COLO829 (cell line): ENCODE measurements at regions not wholly inside any gene's neighbourhood (a gene's known extent, or its start where the extent isn't known, plus 50 kb on each side); places are given as distances from the start of the nearest gene placed in this dataset.

Experiments
- DNase-seq: peaks from one replicate; pipeline ENCODE4 v3.0.0; 2012; ENCODE audit warnings: low spot score

GRCh38 chr9:105064248-105065097 is 136.5 kb upstream of the ABCA1 start:
- DNase-seq, result peak; percentile 95

- DNase-seq, result no peak
Measured at GRCh38 chr9:105065098-105066088, 137.4 kb upstream of the ABCA1 start.

- DNase-seq, result no peak
Measured at GRCh38 chr9:105066275-105066865, 138.4 kb upstream of the ABCA1 start.

- no peak for DNase-seq
Measured at GRCh38 chr9:105067895-105068580, 140.1 kb upstream of the ABCA1 start.

- no peak for DNase-seq
Measured at GRCh38 chr9:105069285-105069684, 141.3 kb upstream of the ABCA1 start.

- DNase-seq, result no peak
Measured at GRCh38 chr9:105069696-105070095, 141.7 kb upstream of the ABCA1 start.

- DNase-seq, result no peak
Measured at GRCh38 chr9:105070176-105070575, 142.2 kb upstream of the ABCA1 start.

- no peak for DNase-seq
Measured at GRCh38 chr9:105072476-105072875, 144.5 kb upstream of the ABCA1 start.

GRCh38 chr9:105073147-105073546 is 145.2 kb upstream of the ABCA1 start:
- DNase-seq, result no peak

- no peak for DNase-seq
Measured at GRCh38 chr9:105074491-105074890, 146.5 kb upstream of the ABCA1 start.

- no peak for DNase-seq
Measured at GRCh38 chr9:105076729-105077128, 148.8 kb upstream of the ABCA1 start.

GRCh38 chr9:105079457-105079856 is 151.5 kb upstream of the ABCA1 start:
- DNase-seq, result no peak

GRCh38 chr9:105082843-105083242 is 154.9 kb upstream of the ABCA1 start:
- DNase-seq, result no peak

GRCh38 chr9:105083256-105083655 is 155.3 kb upstream of the ABCA1 start:
- DNase-seq, result no peak

GRCh38 chr9:105087910-105088898 is 156.2 kb upstream of the SLC44A1 start:
- DNase-seq, result no peak

GRCh38 chr9:105089874-105090273 is 154.6 kb upstream of the SLC44A1 start:
- DNase-seq, result no peak

- no peak for DNase-seq
Measured at GRCh38 chr9:105091004-105091640, 153.3 kb upstream of the SLC44A1 start.

- no peak for DNase-seq
Measured at GRCh38 chr9:105093685-105094084, 150.8 kb upstream of the SLC44A1 start.

- DNase-seq, result no peak
Measured at GRCh38 chr9:105098370-105098769, 146.1 kb upstream of the SLC44A1 start.

- no peak for DNase-seq
Measured at GRCh38 chr9:105103776-105104175, 140.7 kb upstream of the SLC44A1 start.
